ENCODE measurements at regions not wholly inside any gene's neighbourhood (a gene's known extent, or its start where the extent isn't known, plus 50 kb on each side); places are given as distances from the start of the nearest gene placed in this dataset.

DNA sequence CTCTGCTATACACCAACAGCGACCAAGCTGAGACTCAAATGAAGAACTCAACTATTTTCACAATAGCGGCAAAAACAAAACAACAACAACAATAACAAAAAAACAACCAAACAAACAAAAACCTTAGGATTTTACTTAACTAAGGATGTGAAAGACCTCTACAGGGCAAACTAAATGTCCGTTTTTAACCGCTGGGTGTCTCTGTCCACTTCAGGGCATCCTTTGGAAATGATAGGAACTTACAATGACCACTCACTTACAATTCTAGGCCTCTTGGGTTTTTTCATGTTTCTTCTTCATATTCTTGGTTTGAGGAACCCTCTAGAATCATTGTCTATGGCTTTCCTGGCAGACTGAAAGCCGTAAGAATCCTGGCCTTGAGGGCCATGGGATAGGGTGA is 134.0 kb upstream of the FAM78B start:
- H2AFZ ChIP-seq (ENCODE audit: low read length), result no peak overlapping the region
- H3K4me1 ChIP-seq (ENCODE audit: low read length), result no peaks in the 10 kb centered on the region
- H4K20me1 ChIP-seq (ENCODE audit: insufficient read depth, low read length), result no peaks in the 10 kb centered on the region
- H3K27me3 ChIP-seq (replicated peaks; ENCODE audit: insufficient read depth, low read length), result no peaks in the 10 kb centered on the region
- H3K4me3 ChIP-seq (ENCODE audit: low read length), result no peak overlapping the region
- H3K9ac ChIP-seq (ENCODE audit: low read length), result no peak overlapping the region
- no peak overlapping the region for H3K4me2 ChIP-seq (ENCODE audit: low read depth, low read length)
- H3K9me2 ChIP-seq (replicated peaks; ENCODE audit: insufficient read depth, low read length), result no peaks in the 10 kb centered on the region
- TF ChIP-seq, protein P1, sequence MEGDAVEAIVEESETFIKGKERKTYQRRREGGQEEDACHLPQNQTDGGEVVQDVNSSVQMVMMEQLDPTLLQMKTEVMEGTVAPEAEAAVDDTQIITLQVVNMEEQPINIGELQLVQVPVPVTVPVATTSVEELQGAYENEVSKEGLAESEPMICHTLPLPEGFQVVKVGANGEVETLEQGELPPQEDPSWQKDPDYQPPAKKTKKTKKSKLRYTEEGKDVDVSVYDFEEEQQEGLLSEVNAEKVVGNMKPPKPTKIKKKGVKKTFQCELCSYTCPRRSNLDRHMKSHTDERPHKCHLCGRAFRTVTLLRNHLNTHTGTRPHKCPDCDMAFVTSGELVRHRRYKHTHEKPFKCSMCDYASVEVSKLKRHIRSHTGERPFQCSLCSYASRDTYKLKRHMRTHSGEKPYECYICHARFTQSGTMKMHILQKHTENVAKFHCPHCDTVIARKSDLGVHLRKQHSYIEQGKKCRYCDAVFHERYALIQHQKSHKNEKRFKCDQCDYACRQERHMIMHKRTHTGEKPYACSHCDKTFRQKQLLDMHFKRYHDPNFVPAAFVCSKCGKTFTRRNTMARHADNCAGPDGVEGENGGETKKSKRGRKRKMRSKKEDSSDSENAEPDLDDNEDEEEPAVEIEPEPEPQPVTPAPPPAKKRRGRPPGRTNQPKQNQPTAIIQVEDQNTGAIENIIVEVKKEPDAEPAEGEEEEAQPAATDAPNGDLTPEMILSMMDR (IDR thresholded peaks at IDR 0.05; ENCODE audit: low read length), result no peak
- TF ChIP-seq EZH2phosphoT487 (IDR thresholded peaks at IDR 0.05; ENCODE audit: low read length) (no peak), EZH2 (optimal IDR thresholded peaks at IDR 0.05; ENCODE audit: low read depth, low read length) (no peak)
- no peaks in the 10 kb centered on the region for H3K36me3 ChIP-seq (replicated peaks; ENCODE audit: insufficient read depth, low read length)
- no peak for DNase-seq
- no peaks in the 10 kb centered on the region for H3K9me3 ChIP-seq (replicated peaks; ENCODE audit: insufficient read depth, low read length)
- no peaks in the 10 kb centered on the region for H3K79me2 ChIP-seq (ENCODE audit: low read length)
- no peaks in the 10 kb centered on the region for H3F3A ChIP-seq (ENCODE audit: insufficient read depth, low read length)
- H3K27ac ChIP-seq (ENCODE audit: low read length), result no peak overlapping the region

DNA sequence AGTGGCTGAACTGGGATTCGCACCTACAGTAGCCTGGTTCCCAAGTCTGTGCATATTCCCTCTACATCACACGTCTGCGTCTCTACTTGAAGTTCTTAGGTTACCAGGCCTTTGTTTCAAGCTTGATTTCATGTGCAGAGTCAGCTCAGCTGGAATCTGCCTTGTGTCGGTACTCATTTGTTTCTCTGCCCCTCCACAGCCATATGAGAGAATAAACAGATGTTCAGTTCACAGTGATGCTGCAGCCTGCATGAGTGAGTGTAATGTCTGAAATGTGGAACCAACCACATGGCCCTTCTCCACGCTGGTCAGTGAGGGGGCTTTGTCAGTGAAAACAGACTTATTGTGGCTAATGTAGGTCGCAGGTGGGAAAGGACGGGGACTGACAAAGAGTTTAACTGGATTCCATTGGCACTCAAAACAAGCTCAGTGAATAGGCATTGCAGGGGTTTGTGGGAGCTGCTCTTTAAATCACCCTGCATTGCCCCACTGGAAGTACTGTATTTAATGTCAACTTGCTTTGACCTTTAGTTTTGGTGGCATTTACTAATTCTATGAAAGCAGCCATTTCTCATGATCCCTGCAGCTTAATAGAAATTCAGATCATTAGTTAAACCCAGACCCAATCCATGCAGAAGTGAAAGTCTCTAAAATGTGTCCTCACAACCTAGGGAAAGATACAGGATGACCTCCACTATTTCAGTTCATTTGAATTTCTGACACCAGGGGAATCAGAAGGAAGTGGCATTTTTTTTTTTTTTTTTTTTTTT is 136.4 kb upstream of the FAM78B start:
- no peak for DNase-seq
- no peak overlapping the region for H3K9ac ChIP-seq (ENCODE audit: low read length)
- no peaks in the 10 kb centered on the region for H3K9me2 ChIP-seq (replicated peaks; ENCODE audit: insufficient read depth, low read length)
- no peak overlapping the region for H2AFZ ChIP-seq (ENCODE audit: low read length)
- no peaks in the 10 kb centered on the region for H3K79me2 ChIP-seq (ENCODE audit: low read length)
- TF ChIP-seq, protein P1 (IDR thresholded peaks at IDR 0.05; ENCODE audit: low read length), result no peak
- no peak for TF ChIP-seq EZH2phosphoT487 (IDR thresholded peaks at IDR 0.05; ENCODE audit: low read length)
- no peak for TF ChIP-seq EZH2 (optimal IDR thresholded peaks at IDR 0.05; ENCODE audit: low read depth, low read length)
- H4K20me1 ChIP-seq (ENCODE audit: insufficient read depth, low read length), result no peaks in the 10 kb centered on the region
- no peak overlapping the region for H3K4me2 ChIP-seq (ENCODE audit: low read depth, low read length)
- no peak overlapping the region for H3K27ac ChIP-seq (ENCODE audit: low read length)
- no peaks in the 10 kb centered on the region for H3K9me3 ChIP-seq (replicated peaks; ENCODE audit: insufficient read depth, low read length)
- H3K4me1 ChIP-seq (ENCODE audit: low read length), result no peaks in the 10 kb centered on the region
- no peaks in the 10 kb centered on the region for H3F3A ChIP-seq (ENCODE audit: insufficient read depth, low read length)
- H3K27me3 ChIP-seq (replicated peaks; ENCODE audit: insufficient read depth, low read length), result no peaks in the 10 kb centered on the region
- no peaks in the 10 kb centered on the region for H3K36me3 ChIP-seq (replicated peaks; ENCODE audit: insufficient read depth, low read length)
- H3K4me3 ChIP-seq (ENCODE audit: low read length), result no peak overlapping the region

DNA sequence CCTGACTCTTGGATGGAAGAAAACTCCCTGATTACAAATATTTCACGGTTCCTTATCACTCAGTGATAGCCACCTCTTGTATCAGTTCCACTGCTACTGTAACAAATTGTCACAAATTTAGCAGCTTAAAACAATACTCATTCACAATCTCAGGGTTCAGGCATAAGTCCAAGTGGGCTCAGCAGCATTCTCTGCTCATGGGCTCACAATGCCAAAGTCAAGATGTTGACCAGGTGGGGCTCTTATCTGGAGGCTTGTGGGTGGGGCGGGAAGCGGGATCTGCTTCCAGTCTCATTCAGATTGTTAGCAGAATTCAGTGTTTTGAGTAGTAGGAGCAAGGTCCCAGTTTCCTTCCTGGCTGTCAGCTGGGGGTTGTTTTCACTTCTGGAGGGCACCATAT is 137.3 kb upstream of the FAM78B start:
- Histone ChIP-seq H3K9me3 (replicated peaks; ENCODE audit: insufficient read depth, low read length) (no peaks in the 10 kb centered on the region), H2AFZ (ENCODE audit: low read length) (no peak overlapping the region), H3K27ac (ENCODE audit: low read length) (no peak overlapping the region), H3K4me2 (ENCODE audit: low read depth, low read length) (no peak overlapping the region), H3F3A (ENCODE audit: insufficient read depth, low read length) (no peaks in the 10 kb centered on the region), H3K4me3 (ENCODE audit: low read length) (no peak overlapping the region), H3K9ac (ENCODE audit: low read length) (no peak overlapping the region), H4K20me1 (ENCODE audit: insufficient read depth, low read length) (no peaks in the 10 kb centered on the region), H3K79me2 (ENCODE audit: low read length) (no peaks in the 10 kb centered on the region), H3K36me3 (replicated peaks; ENCODE audit: insufficient read depth, low read length) (no peaks in the 10 kb centered on the region), H3K9me2 (replicated peaks; ENCODE audit: insufficient read depth, low read length) (no peaks in the 10 kb centered on the region), H3K27me3 (replicated peaks; ENCODE audit: insufficient read depth, low read length) (no peaks in the 10 kb centered on the region), H3K4me1 (ENCODE audit: low read length) (no peaks in the 10 kb centered on the region)
- TF ChIP-seq, protein P1 (IDR thresholded peaks at IDR 0.05; ENCODE audit: low read length), result no peak
- no peak for TF ChIP-seq EZH2phosphoT487 (IDR thresholded peaks at IDR 0.05; ENCODE audit: low read length)
- no peak for TF ChIP-seq EZH2 (optimal IDR thresholded peaks at IDR 0.05; ENCODE audit: low read depth, low read length)
- DNase-seq, result no peak

All from MM.1S (cell line).